CD4-positive, alpha-beta T cell treated with Interleukin-1 beta for 1 hour (primary cell): ENCODE measurements at regions not wholly inside any gene's neighbourhood (a gene's known extent, or its start where the extent isn't known, plus 50 kb on each side); places are given as distances from the start of the nearest gene placed in this dataset.

ENCODE experiments used
- DNase-seq, 2 donors: peaks; one replicate each; pipeline ENCODE4 v3.0.0-alpha.2; 2020 to 2022

- DNase-seq: peak in 1 of 2 donors; percentile 14
Observed at GRCh38 chr15:25501828-25502446, 63.1 kb upstream of the UBE3A start.

GRCh38 chr15:25498835-25499234 lies 60.0 kb upstream of the UBE3A start:
- DNase-seq: no peak

GRCh38 chr15:25497934-25498333 lies 59.1 kb upstream of the UBE3A start:
- DNase-seq: no peak

- DNase-seq: no peak
Observed at GRCh38 chr15:25493823-25494526, 55.2 kb upstream of the UBE3A start.

- no peak for DNase-seq
Observed at GRCh38 chr15:25492315-25492714, 53.5 kb upstream of the UBE3A start.
